ENCODE measurements at regions not wholly inside any gene's neighbourhood (a gene's known extent, or its start where the extent isn't known, plus 50 kb on each side); places are given as distances from the start of the nearest gene placed in this dataset.

- H3K4me1 ChIP-seq (ENCODE audit: control insufficient read depth in 1 of 2, insufficient read depth in 2 of 2, low read length in 2 of 2), result peaks cover 19 to 22% of the 10 kb centered on the region in 2 donors
- no peak overlapping the region for H3K9ac ChIP-seq (ENCODE audit: insufficient read depth, low read length, poor library complexity, severe bottlenecking)
- no peaks in the 10 kb centered on the region for H3K79me2 ChIP-seq (ENCODE audit: insufficient read depth, low read length)
- no peaks in the 10 kb centered on the region for H3K36me3 ChIP-seq (replicated peaks in 1 of 2; ENCODE audit: control insufficient read depth in 1 of 2, insufficient read depth in 2 of 2, low read length in 2 of 2)
- H3K4me3 ChIP-seq (replicated peaks in 1 of 3; ENCODE audit: low read depth in 2 of 3, low read length in 3 of 3), result no peak overlapping the region
- no peak overlapping the region for H2AFZ ChIP-seq (ENCODE audit: insufficient read depth, low read depth, low read length, poor library complexity, severe bottlenecking)
- WGBS (ENCODE audit: insufficient coverage), result 95% methylated on average over 4 of the region's 11 CpGs
- no peak overlapping the region for H3K27ac Mint-ChIP-seq
- no peak overlapping the region for H3K4me2 ChIP-seq (replicated peaks; ENCODE audit: extremely low read depth, low read length, poor library complexity, severe bottlenecking)
- H3K27me3 ChIP-seq (ENCODE audit: control insufficient read depth in 2 of 2, insufficient read depth in 2 of 2, low read length in 2 of 2), result no peaks in the 10 kb centered on the region
- H3K4me3 Mint-ChIP-seq, result no peak overlapping the region
- H3K4me1 Mint-ChIP-seq, result peaks cover 11% of the 10 kb centered on the region
- H3K9me3 Mint-ChIP-seq, result peaks cover 0 to 6% (median 0%) of the 10 kb centered on the region in 7 donors
- H3K27me3 Mint-ChIP-seq (ENCODE audit: low read depth in 3 of 3), result peaks cover 2 to 10% (median 3%) of the 10 kb centered on the region in 3 donors
- no peak overlapping the region for H3K27ac ChIP-seq (ENCODE audit: low read depth in 1 of 2, low read length in 2 of 2)
- peak in 1 of 3 donors; percentile 17 for DNase-seq
- no peaks in the 10 kb centered on the region for H4K20me1 ChIP-seq (ENCODE audit: insufficient read depth, low read length)
- no peaks in the 10 kb centered on the region for H3K36me3 Mint-ChIP-seq
- intact Hi-C loops (cut with micrococcal nuclease), result no loop called here
- no peaks in the 10 kb centered on the region for H3K9me3 ChIP-seq (replicated peaks in 1 of 2; ENCODE audit: control insufficient read depth in 1 of 2, insufficient read depth in 1 of 2, low read length in 2 of 2)
- TF ChIP-seq CTCF (IDR thresholded peaks at IDR 0.05), result no peak
Measured at GRCh38 chr10:28986117-28986792, 302.6 kb upstream of the LYZL1 start.

- Histone ChIP-seq H3K4me3 (replicated peaks in 1 of 3; ENCODE audit: low read depth in 2 of 3, low read length in 3 of 3) (no peak overlapping the region), H3K4me1 (ENCODE audit: control insufficient read depth in 1 of 2, insufficient read depth in 2 of 2, low read length in 2 of 2) (peaks cover 13 to 16% of the 10 kb centered on the region in 2 donors), H3K9me3 (replicated peaks in 1 of 2; ENCODE audit: control insufficient read depth in 1 of 2, insufficient read depth in 1 of 2, low read length in 2 of 2) (no peaks in the 10 kb centered on the region), H3K27ac (ENCODE audit: low read depth in 1 of 2, low read length in 2 of 2) (no peak overlapping the region), H3K9ac (ENCODE audit: insufficient read depth, low read length, poor library complexity, severe bottlenecking) (no peak overlapping the region), H2AFZ (ENCODE audit: insufficient read depth, low read depth, low read length, poor library complexity, severe bottlenecking) (no peak overlapping the region), H3K27me3 (ENCODE audit: control insufficient read depth in 2 of 2, insufficient read depth in 2 of 2, low read length in 2 of 2) (no peaks in the 10 kb centered on the region), H3K4me2 (replicated peaks; ENCODE audit: extremely low read depth, low read length, poor library complexity, severe bottlenecking) (no peak overlapping the region), H3K79me2 (ENCODE audit: insufficient read depth, low read length) (no peaks in the 10 kb centered on the region), H4K20me1 (ENCODE audit: insufficient read depth, low read length) (no peaks in the 10 kb centered on the region), H3K36me3 (replicated peaks in 1 of 2; ENCODE audit: control insufficient read depth in 1 of 2, insufficient read depth in 2 of 2, low read length in 2 of 2) (no peaks in the 10 kb centered on the region)
- Mint-ChIP-seq H3K4me3 (no peak overlapping the region), H3K9me3 (peaks cover 0 to 6% (median 0%) of the 10 kb centered on the region in 7 donors), H3K27ac (no peak overlapping the region), H3K4me1 (peaks cover 11% of the 10 kb centered on the region), H3K36me3 (no peaks in the 10 kb centered on the region), H3K27me3 (ENCODE audit: low read depth in 3 of 3) (peaks cover 2 to 7% (median 3%) of the 10 kb centered on the region in 3 donors)
- TF ChIP-seq CTCF (IDR thresholded peaks at IDR 0.05), result no peak
- intact Hi-C loops (cut with micrococcal nuclease), result no loop called here
- no peak for DNase-seq
- WGBS (ENCODE audit: insufficient coverage), result 100% methylated on average over 2 of the region's 3 CpGs
Measured at GRCh38 chr10:28986856-28987255, 302.0 kb upstream of the LYZL1 start.
